ENCODE measurements at regions not wholly inside any gene's neighbourhood (a gene's known extent, or its start where the extent isn't known, plus 50 kb on each side); places are given as distances from the start of the nearest gene placed in this dataset.

DNA sequence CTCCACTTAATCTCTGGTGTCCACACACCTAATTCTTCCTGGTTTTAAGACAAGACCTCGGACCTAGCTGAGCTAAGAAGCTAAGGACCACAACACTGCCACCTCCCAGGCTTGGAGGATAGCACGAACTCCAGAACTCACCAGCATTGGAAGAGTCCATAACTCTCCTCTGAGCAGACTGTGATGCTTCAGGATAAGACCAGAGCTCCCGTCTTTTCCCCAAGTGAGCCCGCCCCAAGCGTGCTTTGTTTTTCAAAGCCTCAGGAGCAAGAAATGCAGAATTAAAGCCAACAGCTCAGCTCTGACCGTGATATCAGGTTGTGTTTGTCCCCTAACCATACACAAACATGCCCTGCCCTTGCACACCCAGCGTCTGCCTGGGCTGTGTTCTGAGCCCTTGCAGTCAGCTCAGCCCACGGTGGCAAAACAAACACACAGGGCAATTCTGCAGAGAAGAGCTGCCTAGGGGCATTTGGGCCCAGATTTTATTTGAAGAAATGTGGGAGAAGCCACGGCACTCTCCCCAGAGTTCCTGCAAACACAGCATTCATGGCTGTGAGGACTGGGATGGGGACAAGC lies 145.4 kb downstream of the WDR11 start:
- no peak for FAIRE-seq

DNA sequence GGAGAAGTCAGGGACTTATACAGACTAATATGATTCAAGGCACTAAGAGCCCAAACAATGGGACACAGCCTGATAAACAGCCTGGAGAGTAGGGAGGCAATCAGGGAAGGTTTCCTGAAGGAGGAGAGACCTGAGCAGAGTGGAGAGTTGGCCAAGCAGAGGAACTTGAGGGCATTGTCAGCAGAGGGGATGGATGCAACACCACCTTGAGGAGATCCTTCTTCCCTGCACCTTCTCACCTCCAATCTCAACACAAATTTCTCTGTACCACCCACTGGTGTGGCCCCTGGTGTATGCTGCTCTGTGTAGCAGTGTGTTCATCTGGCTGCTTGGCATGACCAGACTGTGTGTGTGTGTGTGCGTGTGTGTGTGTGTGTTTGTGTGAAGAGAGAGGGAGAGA lies 146.2 kb downstream of the WDR11 start:
- Histone ChIP-seq H3K9me1 (ENCODE audit: control insufficient read depth, extremely low read depth, insufficient read depth, low read length) (no peaks in the 10 kb centered on the region), H3K9me3 (ENCODE audit: control insufficient read depth, low read depth, low read length) (no peaks in the 10 kb centered on the region), H3K36me3 (ENCODE audit: control insufficient read depth in 2 of 2, extremely low read depth in 1 of 2, insufficient read depth in 2 of 2, low read length in 2 of 2) (no peaks in the 10 kb centered on the region), H3K4me2 (ENCODE audit: control insufficient read depth, extremely low read depth, insufficient read depth, low read depth, low read length) (no peak overlapping the region), H2AFZ (ENCODE audit: control insufficient read depth, low read length) (no peak overlapping the region), H3K4me1 (ENCODE audit: control insufficient read depth, extremely low read depth, insufficient read depth, low read length) (no peaks in the 10 kb centered on the region), H4K20me1 (ENCODE audit: control insufficient read depth, extremely low read depth, insufficient read depth, low read length) (no peaks in the 10 kb centered on the region), H3K27ac (ENCODE audit: control insufficient read depth, insufficient read depth, low read length) (no peak overlapping the region), H3K79me2 (ENCODE audit: control insufficient read depth, insufficient read depth, low read length) (no peaks in the 10 kb centered on the region), H3K4me3 (ENCODE audit: control insufficient read depth in 2 of 3, extremely low read depth in 1 of 3, insufficient read depth in 2 of 3, low read depth in 1 of 3, low read length in 3 of 3) (no peak overlapping the region), H3K9ac (ENCODE audit: control insufficient read depth, extremely low read depth, insufficient read depth, low read length) (no peak overlapping the region), H3K27me3 (ENCODE audit: control insufficient read depth, extremely low read depth, insufficient read depth, low read length) (peaks cover 4% of the 10 kb centered on the region)
- no peak for FAIRE-seq
- dilution Hi-C loops (cut with MboI; ENCODE audit: extremely low pct_ligation_motif_present, low sequenced_read_pairs), result no loop called here
- TF ChIP-seq, protein P1, sequence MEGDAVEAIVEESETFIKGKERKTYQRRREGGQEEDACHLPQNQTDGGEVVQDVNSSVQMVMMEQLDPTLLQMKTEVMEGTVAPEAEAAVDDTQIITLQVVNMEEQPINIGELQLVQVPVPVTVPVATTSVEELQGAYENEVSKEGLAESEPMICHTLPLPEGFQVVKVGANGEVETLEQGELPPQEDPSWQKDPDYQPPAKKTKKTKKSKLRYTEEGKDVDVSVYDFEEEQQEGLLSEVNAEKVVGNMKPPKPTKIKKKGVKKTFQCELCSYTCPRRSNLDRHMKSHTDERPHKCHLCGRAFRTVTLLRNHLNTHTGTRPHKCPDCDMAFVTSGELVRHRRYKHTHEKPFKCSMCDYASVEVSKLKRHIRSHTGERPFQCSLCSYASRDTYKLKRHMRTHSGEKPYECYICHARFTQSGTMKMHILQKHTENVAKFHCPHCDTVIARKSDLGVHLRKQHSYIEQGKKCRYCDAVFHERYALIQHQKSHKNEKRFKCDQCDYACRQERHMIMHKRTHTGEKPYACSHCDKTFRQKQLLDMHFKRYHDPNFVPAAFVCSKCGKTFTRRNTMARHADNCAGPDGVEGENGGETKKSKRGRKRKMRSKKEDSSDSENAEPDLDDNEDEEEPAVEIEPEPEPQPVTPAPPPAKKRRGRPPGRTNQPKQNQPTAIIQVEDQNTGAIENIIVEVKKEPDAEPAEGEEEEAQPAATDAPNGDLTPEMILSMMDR (optimal IDR thresholded peaks at IDR 0.05 in 1 of 3, IDR thresholded peaks at IDR 0.05 in 1 of 3, conservative IDR thresholded peaks at IDR 0.05 in 1 of 3; ENCODE audit: extremely low read depth in 1 of 3, insufficient read depth in 2 of 3, low read length in 3 of 3), result peak; percentile 9 to 48 (median 20)
- TF ChIP-seq EZH2 (IDR thresholded peaks at IDR 0.05; ENCODE audit: low read length), result no peak
- DNase-seq (ENCODE audit: low read depth, low spot score), result no peak

More for the DNA sequence above, 145.4 kb downstream of the WDR11 start:
- TF ChIP-seq, protein P1 (optimal IDR thresholded peaks at IDR 0.05 in 1 of 3, IDR thresholded peaks at IDR 0.05 in 1 of 3, conservative IDR thresholded peaks at IDR 0.05 in 1 of 3; ENCODE audit: extremely low read depth in 1 of 3, insufficient read depth in 2 of 3, low read length in 3 of 3), result no peak
- TF ChIP-seq EZH2 (IDR thresholded peaks at IDR 0.05; ENCODE audit: low read length), result no peak
- Histone ChIP-seq H3K9me1 (ENCODE audit: control insufficient read depth, extremely low read depth, insufficient read depth, low read length) (no peaks in the 10 kb centered on the region), H3K4me2 (ENCODE audit: control insufficient read depth, extremely low read depth, insufficient read depth, low read depth, low read length) (no peak overlapping the region), H3K9me3 (ENCODE audit: control insufficient read depth, low read depth, low read length) (no peaks in the 10 kb centered on the region), H4K20me1 (ENCODE audit: control insufficient read depth, extremely low read depth, insufficient read depth, low read length) (no peaks in the 10 kb centered on the region), H3K9ac (ENCODE audit: control insufficient read depth, extremely low read depth, insufficient read depth, low read length) (no peak overlapping the region), H3K27ac (ENCODE audit: control insufficient read depth, insufficient read depth, low read length) (no peak overlapping the region), H3K4me1 (ENCODE audit: control insufficient read depth, extremely low read depth, insufficient read depth, low read length) (no peaks in the 10 kb centered on the region), H2AFZ (ENCODE audit: control insufficient read depth, low read length) (no peak overlapping the region), H3K27me3 (ENCODE audit: control insufficient read depth, extremely low read depth, insufficient read depth, low read length) (peaks cover 4% of the 10 kb centered on the region), H3K4me3 (ENCODE audit: control insufficient read depth in 2 of 3, extremely low read depth in 1 of 3, insufficient read depth in 2 of 3, low read depth in 1 of 3, low read length in 3 of 3) (no peak overlapping the region), H3K79me2 (ENCODE audit: control insufficient read depth, insufficient read depth, low read length) (no peaks in the 10 kb centered on the region), H3K36me3 (ENCODE audit: control insufficient read depth in 2 of 2, extremely low read depth in 1 of 2, insufficient read depth in 2 of 2, low read length in 2 of 2) (no peaks in the 10 kb centered on the region)
- dilution Hi-C loops (cut with MboI; ENCODE audit: extremely low pct_ligation_motif_present, low sequenced_read_pairs), result no loop called here
- no peak for DNase-seq (ENCODE audit: low read depth, low spot score)
